GM18526 (cell line): ENCODE measurements at regions not wholly inside any gene's neighbourhood (a gene's known extent, or its start where the extent isn't known, plus 50 kb on each side); places are given as distances from the start of the nearest gene placed in this dataset.

Source experiments
- POLR2A ChIP-seq: IDR thresholded peaks from 3 replicates; pipeline ENCODE4 v1.6.1; 2011; ENCODE audit not compliant: insufficient read length; ENCODE audit errors: extremely low read depth

- TF ChIP-seq POLR2A: no peak
Measured at GRCh38 chr2:59236723-59237122, 995.6 kb upstream of the FANCL start.

DNA sequence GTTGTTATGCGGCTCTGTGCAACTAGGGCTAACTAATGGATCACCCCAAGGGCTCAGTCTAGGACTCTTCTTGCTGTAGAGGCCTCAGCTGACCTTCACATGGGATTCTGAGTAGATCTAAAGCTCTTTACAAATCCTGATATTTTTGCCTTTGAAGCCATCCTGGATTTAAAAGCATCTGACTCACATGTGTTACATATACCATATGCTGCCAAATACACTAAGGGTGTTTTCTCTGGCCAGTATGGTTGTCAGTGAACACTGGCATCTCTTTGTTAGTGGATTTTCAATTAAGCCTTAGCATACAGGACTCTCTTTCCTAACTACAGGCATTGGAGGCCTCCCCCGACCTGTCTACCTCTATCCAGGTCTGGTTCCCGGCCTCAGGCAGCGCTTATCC lies 992.8 kb upstream of the FANCL start:
- no peak for TF ChIP-seq POLR2A

- TF ChIP-seq POLR2A: no peak
Measured at GRCh38 chr2:59233448-59233847, 992.3 kb upstream of the FANCL start.

DNA sequence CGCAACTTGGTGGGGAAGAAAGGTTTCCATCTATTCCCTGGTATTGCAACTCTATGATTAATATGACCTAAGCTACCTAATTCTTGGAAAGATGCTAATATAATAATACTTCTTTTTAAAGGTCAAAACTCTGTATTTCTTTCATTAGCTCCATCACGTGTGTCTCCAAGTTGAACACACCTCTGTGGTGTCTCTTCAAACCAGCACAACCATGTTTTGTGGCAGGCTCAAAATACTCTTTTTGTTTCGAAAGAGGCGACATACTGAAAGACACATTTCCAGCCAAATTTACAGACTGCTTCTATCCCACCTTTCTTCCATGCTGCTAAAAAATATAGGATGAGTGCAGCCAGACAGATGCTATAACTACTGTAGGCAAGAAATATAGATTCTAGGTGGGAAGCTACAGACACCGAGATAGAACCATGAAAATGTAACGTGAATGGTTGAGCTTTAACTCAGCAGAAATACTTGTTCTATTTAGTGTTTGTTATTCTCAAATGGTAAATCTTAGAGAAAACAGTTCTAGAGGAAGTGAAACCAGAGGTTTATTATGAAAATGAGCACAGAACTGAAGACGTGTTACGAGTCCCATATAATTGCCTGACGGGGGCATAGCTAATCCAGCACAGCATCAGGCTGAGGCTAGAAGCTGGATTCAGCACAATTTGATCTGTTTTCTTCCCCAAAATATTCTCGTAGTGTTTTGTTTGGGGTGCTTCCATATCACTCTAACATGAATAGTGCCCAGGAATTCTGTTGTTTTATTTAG lies 991.5 kb upstream of the FANCL start:
- no peak for TF ChIP-seq POLR2A

DNA sequence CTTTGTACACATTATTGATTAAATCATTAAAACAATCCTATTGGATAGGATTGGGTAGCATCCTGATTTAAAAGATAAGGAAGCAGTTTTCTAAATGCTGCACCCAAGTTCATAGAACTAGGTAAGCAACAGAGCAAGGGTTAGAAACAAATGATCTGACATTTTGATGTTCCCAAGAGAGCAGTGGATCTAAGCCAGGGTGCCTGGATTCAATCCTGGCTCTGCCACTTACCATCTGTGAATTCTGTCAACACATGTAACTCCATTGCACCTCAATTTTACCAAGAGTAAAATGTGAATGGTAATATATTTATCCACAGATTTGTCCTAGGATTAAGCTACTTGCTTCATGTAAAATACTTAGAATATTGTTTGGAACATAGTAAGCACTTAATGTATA lies 982.6 kb upstream of the FANCL start:
- TF ChIP-seq POLR2A: no peak

GRCh38 chr2:59217360-59217759 lies 976.2 kb upstream of the FANCL start:
- no peak for TF ChIP-seq POLR2A

DNA sequence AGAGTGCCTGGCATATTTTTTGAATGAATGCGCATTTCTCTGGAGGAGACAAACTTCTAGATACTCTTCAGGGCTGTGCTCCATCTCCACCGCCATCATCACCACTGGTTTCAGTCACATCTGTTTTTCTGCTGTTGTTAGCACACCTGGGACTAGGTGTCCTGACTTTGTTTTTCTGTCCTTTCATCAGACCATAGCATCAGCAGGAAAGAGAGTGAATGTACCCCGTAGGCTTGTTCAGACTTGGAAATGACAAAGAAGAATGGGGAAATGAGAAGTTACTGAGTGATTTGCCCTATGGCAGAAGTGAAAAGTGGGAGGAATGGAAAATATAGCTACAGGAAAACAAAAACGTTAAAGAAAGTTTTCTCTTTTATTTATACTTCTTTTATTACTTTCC lies 965.2 kb upstream of the FANCL start:
- TF ChIP-seq POLR2A: no peak

- no peak for TF ChIP-seq POLR2A
Measured at GRCh38 chr2:59204040-59204439, 962.9 kb upstream of the FANCL start.

GRCh38 chr2:59196491-59196890 lies 955.4 kb upstream of the FANCL start:
- no peak for TF ChIP-seq POLR2A

DNA sequence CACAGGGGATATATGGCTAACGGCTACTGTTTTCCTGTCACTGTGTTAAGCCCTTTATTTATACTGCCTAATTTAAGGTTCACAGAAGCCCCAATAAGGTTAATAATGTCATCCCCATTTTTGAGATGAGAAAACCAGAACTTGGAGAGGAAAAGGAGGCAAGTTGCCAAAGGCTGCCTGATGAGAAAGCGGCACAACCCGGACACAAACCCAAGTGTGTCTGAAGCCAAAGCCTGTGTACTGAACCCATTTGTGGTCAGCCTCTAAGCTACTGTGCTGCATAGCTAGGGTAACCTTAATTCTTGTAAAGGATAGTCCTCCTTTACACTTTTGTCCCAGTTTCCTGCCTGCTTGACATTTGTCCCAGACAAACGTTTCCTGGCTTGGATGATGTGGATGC lies 954.7 kb upstream of the FANCL start:
- TF ChIP-seq POLR2A: no peak

- no peak for TF ChIP-seq POLR2A
Measured at GRCh38 chr2:59191781-59192180, 950.7 kb upstream of the FANCL start.

- TF ChIP-seq POLR2A: no peak
Measured at GRCh38 chr2:59190518-59190917, 949.4 kb upstream of the FANCL start.

DNA sequence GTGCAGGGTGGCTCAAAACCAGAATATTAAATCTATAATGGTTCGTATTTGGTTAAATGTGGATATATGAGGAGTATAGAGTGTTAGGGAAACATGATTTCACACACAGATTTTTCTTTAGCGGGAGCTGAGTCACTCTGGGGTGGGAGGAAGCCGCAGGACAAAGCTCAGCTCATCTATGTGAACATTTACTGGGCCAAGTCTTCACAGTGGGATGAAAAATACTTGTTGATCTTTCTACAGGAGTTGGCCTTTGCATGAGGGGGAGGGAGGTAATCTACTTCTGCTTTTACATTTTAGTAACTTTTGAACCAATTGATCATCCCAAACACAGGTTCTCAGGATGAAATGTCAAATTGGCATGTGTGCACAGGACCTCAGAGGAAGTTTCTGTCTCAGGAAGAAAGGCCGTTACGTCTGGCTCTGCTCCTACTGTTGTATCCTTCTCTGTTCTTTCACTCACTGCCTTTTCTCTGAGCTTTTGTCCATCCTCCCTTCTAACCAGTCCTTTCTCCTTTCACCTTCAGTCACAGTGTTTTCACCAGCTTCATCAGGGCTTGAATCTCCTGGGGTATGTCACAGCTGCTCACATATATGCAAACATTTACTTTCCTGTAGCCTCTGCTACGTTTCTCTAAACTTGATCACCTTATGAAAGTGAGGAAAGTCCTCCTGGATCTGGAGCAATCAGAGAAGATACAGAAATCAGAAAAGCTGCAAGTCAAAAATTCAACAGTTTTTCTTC lies 943.3 kb upstream of the FANCL start:
- TF ChIP-seq POLR2A: no peak

DNA sequence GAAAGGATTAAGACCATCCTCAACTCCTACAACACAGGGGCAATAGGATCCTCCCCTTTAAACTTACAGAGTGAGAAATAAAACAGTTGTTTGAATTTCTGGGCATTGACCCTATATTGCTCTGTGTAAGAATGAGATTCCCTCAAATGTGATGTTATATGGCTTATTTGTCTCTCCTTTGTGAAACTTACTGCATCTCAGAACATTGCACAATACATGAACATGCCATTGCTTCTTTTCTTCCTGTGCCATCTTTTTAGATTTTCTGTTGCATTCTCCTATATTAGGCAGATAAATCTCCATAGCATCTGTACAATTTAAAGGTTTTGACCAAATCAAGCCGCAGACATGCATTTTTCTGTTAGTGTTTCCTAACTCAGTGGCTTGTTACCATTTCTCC lies 941.9 kb upstream of the FANCL start:
- TF ChIP-seq POLR2A: no peak

DNA sequence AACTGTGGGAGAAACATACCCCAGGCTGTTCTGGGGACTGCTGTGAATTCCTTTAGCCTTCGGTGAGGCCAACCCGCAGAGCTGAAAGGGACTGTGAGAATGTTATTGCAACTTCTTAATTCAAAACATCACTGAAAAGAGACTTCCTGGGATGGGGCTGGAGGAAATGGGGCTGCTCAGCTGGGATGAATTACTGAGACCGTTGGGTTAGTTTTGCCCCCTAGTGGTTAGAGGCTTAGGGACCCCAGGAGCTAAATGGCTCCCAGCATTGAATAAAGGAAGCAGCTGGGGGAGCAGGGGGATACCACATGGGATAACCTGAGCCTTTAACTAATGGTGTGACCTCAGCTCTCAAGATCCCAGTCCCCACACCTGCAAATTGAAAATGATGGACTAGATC lies 941.1 kb upstream of the FANCL start:
- no peak for TF ChIP-seq POLR2A

DNA sequence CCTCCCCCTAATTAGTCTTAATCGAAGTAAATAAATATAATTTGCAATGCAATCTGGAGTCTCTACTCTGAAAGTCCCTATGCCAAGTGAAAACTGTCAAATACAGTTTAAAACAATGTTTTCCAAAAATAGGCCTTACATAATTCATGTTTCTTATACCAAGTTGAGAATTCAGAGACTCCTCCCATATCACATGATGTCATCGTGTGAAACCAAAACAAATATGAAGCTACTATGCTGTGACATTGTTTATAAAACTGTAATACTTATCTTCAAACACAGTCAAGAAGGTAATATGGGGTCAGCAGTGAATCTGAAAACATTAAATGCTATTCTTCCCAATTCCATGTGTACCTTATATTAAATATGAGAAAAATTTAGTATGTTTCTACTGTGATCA lies 940.2 kb upstream of the FANCL start:
- no peak for TF ChIP-seq POLR2A

DNA sequence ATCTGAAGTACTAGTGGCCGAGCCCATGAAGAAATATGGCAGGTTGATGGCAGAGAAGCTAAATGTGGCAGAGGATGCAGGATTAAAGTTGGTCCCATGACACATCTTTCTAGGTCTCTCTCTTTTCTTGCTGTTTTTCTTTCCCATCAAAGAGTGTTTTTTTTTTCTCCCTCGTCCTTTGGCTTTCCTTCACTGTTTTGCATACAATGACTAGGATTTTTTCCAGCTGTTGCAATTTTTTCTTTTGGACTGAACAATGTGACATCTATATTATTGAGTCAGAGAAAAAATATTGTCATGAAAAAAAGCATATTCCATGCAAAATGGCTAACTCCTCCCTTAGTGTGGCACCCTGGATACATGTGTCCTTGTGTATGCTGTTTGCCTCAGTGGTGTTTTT lies 939.5 kb upstream of the FANCL start:
- TF ChIP-seq POLR2A: no peak

DNA sequence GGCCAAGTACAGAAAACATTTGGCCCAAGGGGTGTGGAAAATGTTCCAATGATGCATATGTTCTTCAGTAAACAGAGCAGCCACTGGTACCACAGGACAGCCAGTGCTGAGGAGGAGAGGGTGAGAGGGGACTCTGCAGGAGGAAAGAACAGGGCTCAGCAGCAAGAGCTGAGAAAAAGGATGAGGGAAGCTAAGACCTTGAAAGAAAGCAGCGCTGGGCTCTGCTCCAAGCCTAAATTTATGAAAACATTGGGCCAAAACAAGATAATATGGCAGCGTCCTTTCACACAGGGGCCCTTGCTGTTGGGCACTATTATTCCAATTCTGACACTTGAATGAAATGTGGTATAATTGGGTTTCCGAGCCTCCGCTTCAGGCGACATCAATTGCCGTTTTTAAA lies 939.0 kb upstream of the FANCL start:
- no peak for TF ChIP-seq POLR2A

- no peak for TF ChIP-seq POLR2A
Measured at GRCh38 chr2:59177748-59178147, 936.6 kb upstream of the FANCL start.
